HG03342 (cell line): ENCODE measurements at regions not wholly inside any gene's neighbourhood (a gene's known extent, or its start where the extent isn't known, plus 50 kb on each side); places are given as distances from the start of the nearest gene placed in this dataset.
"Not testable (repeated sequence)": the region's sequence is repeated elsewhere in the genome, so short reads cannot be mapped to it uniquely, and the experiment has no call there.

Experiments
- ATAC-seq: cut with Tn5 transposase; IDR thresholded peaks from one replicate; pipeline ENCODE4 v1.9.1; 2021; ENCODE audit warnings: mild to moderate bottlenecking, moderate library complexity; ENCODE audit not compliant: unreplicated experiment

DNA sequence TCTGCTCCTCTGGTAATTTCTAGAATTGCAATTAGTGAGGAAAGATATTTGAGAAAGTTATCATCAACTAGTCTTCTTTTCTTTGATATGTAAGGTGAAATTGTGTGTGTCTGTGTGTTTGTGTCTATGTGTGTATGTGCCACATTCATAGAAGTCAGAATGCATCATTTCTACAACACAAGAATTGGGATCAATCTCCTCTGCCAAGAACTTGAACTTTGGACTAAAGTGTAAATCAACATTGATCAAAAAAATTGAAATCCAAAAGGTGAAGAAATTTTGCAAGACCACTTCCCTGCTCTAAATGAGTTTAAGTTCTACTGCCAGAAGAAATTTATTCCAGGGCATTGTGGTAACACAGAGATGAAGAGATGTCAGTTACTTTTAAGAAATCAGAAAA, 1072.8 kb downstream of the GRM8 start:
- ATAC-seq: no peak

DNA sequence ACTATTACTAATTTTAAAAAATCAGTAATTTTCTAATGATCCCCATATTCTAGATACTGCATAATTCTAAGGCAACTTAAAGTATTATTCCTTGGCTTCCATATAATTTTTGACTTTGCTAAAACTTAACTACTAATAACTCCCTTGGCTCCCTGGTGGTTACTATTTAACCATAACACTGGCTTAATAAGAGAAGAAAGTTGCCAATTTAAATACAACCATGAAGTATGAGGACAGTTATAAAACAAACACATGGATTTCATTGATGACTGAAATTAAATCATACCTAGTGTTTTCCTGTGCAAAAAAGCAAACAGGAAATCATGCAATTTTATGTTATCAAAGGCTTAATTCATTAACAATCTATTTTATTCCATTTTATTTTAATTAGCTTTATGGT, 1073.9 kb downstream of the GRM8 start:
- no peak for ATAC-seq

DNA sequence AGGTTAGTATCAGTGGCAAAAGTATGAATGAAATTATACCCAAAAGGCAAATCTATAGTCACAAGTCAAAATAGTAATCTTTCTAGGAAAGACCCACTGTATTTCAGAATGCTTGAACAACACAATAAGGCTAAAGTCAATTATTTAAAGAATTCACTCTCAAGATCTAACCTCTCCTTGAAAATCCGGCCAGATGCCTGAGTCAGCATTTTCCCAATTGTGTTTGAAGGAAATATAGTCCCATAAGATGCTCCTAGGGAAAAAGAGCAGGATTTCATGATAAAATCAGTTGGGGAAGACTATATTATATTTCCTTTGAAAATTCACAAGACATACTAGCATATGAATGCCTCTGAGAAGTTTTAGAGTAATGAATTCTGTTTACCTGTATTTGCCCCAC, 1075.0 kb downstream of the GRM8 start:
- ATAC-seq: no peak

DNA sequence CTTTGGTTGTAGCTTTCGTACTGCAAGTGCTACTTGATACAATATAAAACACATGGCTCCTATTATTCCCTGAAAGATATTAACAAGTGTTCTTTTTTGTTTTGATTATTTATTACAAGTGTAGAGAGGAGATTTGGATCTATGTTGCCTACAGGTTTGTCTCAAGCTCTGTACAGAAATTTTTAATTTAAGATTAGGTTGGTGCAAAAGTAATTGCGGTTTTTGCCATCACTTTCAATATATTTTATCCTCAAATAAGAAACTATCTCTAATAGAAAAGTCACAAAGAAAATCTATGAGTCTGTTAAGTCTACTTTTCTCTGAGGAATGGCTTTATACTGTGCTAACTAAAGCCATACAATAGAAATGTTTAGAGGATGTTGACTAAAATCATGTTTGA, 1086.1 kb downstream of the GRM8 start:
- no peak for ATAC-seq

DNA sequence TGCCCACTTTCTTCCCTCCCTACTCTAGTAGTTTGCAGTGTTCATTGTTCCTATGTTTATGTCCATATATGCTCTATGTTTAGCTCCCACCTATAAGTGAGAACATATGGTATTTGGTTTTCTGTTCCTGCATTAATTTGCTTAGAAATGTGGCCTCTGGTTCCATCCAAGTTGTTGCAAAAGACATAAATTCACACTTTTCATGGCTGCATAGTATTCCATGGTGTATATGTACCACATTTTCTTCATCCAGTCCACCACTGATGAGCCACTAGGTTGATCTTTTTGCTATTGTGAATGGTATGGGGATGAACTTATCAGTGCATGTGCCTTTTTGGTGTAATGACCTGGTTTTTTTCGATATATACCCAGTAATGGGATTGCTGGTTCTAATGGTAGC, 1089.1 kb downstream of the GRM8 start:
- no peak for ATAC-seq

DNA sequence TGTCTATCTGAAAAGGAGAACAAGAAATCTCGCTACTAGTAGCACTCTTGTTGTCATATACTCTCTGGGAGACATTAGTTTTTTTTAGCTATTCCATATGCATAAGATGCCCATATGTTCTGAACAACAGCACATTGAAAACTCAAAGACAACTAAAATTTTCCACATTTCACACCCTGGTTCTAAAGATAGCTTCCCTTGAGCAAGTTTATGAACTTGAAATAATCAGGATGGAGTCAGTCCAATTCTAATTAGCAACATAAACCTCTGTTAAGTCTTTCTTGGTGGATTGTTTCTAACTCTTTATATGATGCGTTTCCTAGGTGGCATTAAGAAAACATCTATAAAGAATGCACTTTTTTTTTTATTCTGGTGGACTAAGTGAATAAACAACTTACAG, 1095.3 kb downstream of the GRM8 start:
- no peak for ATAC-seq

DNA sequence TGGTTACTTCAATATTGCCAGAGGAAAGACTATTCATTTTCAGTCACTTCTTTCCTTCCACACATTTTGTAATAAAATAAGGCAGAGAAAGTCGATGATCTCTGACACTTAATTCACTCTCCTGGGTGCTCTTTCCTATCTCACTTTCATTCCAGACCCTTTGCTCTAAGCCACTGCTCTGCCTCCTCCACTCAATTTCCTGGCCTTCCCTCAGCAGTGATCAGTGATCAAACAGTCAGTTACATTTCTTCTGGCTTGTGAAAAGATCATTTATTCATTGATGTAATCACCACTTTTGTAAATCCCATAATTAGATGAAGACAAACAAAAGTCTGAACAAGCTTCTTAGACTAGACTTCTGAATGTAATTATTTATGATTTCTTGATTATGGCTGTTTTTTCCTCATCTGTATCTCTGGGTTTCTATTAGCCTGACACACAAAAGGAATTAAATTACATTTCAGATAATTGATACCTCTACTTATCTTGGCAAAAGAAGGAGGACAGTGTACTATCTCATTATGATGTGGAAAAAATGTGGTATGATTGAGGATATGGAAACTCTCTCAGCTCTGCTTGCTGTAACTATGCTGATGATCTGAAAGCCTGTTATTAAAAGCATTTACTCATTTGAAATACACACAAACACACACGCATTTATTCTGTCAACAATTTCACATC, 1102.3 kb downstream of the GRM8 start:
- no peak for ATAC-seq

DNA sequence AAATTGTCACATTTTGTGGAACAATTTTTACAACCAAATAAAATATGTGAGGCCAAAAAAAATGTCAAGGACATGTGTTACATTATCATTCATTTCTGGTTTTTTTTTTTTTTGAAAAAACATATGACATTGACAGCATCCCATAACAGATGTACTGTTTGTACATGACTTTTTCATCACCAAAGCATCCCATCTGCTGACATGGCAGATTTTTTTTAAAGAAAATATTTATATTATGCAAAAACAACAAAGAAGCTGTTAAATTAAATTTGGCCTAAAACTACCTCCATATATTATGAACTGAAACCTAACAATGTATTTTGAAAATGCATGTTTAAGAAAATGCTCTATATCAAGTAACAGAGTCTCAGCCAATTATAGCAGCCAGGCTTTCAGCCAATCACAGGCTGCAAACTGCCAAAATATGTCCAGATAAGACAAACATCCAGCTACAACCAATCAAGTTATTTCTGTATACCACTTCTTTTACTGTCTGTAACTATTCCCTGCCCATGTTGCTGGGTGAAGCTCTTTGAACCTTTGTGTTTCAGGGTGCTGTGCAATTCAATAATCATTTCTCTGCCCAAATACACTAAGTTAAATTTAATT, 1111.8 kb downstream of the GRM8 start:
- ATAC-seq: no peak

DNA sequence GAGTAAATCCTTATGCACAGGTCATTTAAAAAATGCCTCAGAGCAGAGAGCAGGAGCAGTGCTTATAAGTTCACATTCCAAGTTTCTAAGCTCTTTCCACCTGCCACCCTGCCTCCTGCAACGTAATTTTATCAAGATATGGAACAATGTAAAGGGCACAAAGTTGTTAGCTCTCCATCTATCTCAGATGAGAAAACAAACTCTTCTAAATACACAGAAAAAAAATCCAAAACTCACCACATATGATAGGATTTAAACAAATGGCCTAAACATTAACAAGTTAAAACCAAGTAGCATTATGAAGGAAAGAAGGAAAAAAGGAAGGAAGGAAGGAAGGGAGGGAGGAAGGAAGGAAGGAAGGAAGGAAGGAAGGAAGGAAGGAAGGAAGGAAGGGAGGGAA, 1132.8 kb downstream of the GRM8 start:
- no peak for ATAC-seq

DNA sequence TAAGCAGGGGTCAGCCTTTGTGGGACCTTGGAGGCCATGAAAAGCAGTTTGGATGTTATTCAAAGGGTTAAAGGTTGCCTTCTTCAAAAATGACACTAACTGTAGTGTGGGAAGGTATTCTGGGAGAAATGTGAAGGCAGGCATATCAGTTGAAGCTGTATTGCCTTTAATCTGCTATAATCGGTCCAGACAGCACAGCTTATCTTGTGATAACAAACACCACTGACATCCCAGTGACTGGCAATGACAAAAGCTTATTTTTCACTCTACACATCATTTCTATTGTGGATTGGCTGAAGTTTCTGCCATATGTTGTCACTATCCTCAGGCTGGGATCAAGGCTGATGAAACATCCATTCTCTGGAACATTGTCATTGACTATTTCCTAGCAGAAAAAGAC, 1149.2 kb downstream of the GRM8 start:
- no peak for ATAC-seq

DNA sequence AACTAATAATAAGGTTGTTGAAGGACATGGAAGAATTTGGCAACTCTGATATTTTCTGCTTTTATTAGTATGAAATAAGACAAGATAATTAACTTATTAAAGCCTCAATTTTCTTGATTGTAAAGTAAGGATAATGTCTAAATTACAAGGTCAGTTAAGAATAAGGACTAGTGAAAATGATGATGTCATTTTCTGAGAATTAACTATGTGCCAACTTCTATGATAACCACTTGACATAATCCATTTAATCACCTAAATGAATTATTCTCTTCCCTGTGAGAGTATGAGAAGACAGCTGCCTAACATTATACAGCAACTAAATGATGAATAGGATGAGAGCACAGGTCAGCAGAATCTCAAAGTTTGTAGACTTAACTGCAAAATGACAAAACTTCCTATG, 1153.4 kb upstream of the POT1 start:
- no peak for ATAC-seq

DNA sequence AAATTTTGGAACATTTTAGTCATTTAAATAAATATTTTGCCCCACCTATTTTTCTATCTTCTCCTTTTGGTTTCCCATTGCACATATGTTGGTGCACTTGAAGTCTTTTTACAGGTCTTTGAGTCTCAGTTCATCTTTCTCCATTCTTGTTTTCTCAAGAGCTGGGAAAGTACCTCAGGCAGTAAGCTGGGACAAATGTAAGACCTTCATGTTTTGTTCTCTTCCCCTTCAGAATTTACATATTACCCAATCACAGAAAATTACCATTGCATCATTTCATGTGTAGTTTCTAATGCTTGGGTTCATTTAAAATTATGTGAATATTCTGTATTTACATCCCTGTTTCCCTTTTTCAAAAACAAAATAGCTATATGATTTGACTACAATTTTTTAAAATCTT, 1150.0 kb upstream of the POT1 start:
- ATAC-seq: no peak

DNA sequence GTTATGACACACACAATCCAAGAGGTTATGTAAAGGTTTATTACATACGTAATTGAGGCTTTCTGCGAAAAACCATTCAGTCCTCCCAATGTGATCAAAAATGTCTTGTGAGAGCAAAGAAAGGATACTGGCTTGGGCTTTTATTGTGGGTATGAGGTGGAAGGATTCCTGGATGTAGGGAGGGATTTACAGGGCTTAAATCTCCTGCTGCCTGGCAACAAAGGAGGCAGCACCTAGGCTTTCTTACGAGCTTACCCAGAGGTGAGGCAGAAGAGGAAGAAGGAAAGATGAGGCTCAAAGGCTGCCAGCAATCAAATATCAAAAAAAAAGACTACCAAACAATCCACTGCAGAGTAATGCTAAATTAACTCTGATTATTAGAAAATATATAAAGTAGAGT, 1149.5 kb upstream of the POT1 start:
- ATAC-seq: no peak

DNA sequence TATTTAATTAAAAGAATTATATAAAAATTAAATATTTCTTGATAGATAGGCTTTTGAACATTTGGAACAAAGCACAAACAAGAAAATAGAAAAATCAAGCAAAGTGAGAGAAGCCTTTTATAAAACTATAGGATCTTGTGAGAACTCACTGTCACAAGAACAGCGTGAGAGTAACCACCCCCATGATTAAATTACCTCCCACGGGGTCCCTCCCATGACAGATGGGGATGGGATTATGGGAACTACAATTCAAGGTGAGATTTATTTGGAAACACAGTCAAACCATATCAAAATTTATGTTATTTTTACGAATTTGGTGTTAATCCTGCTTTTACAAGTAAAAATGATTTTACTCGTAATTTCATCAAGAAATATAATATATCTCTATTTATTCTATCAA, 1136.1 kb upstream of the POT1 start:
- ATAC-seq: no peak

DNA sequence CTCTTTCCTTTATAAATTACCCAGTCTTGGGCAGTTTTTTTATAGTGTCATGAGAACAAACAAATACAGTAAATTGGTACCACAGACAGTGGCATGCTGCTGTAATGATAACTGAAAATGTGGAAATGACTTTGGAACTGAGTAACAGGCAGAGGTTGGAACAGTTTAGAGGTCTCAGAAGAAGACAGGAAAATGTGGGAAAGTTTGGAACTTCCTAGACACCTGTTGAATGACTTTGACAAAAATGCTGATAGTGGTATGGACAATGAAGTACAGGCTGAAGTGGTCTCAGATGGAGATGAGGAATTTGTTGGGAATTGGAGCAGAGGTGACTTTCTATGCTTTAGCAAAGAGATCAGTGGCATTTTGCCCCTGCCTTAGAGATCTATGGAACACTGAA, 1128.4 kb upstream of the POT1 start:
- ATAC-seq: no peak

DNA sequence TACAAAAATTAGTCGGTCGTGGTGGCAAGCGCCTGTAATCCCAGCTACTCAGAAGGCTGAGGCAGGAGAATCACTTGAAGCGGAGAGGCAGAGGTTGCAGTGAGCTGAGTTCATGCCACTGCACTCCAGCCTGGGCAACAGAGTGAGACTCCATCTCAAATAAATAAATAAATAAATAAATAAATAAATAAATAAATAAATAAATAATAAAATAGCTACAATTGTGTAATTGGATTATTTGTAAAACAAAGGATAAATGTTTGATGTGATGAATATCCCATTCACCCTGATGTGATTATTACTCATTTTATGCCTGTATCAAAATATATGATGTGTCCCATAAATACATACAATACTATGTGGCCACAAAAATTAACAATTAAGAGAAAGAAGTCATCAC, 1127.0 kb upstream of the POT1 start:
- not testable (repeated sequence) for ATAC-seq

DNA sequence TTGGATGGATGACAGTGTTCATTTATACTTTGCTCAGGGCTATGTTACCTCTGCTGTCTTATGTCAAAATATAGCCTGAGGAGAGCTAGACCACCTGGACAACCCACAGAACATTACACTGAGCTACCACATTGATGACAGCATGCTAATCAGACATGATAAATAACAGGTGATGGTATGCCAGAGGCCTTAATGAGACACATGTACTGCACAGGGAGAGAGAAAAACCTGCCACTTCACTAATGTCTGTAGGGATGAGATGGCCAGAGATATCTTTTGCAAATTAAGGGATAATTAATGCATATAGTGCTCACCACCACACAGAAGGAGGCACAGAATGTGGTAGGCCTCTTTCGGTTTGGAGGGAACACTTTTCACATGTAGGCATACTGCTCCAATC, 1122.6 kb upstream of the POT1 start:
- ATAC-seq: no peak

DNA sequence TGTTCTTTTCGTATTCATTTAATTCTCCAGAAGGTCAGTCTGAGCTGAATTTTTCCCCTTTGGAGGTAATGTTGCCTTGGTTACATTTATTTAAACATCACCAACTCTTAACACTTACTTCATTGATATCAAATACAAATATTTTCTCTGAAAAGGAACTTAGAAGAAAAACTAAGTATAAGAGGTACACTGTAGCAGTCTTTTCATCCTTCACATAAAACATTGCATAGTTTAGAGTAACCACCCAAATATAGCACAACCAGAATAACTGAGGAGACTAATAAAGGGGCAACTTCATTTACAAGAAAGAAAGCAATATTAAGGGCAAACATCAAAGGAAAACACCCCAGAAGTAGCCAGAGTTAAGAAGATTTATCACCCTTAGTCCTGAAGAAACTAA, 1115.0 kb upstream of the POT1 start:
- ATAC-seq: no peak

DNA sequence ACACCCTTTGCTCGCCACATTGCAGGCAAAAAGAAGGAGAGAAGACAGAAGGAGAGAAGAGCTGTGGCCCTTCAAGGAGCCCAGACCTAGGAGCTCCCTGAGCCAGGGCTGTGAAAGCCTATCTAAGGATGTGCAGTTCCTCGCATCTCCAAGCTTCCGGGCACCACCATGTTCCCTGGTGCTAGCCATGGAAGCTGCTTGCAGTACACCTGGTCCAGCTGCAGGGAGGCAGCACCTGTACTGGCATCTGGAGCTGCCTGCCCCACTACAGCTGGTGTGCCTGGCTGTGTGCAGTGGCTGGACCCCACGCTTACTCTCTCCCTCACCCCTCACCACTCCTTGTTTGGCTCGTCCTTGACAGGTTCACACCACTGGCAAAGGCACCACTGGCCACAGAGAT, 1111.8 kb upstream of the POT1 start:
- no peak for ATAC-seq

DNA sequence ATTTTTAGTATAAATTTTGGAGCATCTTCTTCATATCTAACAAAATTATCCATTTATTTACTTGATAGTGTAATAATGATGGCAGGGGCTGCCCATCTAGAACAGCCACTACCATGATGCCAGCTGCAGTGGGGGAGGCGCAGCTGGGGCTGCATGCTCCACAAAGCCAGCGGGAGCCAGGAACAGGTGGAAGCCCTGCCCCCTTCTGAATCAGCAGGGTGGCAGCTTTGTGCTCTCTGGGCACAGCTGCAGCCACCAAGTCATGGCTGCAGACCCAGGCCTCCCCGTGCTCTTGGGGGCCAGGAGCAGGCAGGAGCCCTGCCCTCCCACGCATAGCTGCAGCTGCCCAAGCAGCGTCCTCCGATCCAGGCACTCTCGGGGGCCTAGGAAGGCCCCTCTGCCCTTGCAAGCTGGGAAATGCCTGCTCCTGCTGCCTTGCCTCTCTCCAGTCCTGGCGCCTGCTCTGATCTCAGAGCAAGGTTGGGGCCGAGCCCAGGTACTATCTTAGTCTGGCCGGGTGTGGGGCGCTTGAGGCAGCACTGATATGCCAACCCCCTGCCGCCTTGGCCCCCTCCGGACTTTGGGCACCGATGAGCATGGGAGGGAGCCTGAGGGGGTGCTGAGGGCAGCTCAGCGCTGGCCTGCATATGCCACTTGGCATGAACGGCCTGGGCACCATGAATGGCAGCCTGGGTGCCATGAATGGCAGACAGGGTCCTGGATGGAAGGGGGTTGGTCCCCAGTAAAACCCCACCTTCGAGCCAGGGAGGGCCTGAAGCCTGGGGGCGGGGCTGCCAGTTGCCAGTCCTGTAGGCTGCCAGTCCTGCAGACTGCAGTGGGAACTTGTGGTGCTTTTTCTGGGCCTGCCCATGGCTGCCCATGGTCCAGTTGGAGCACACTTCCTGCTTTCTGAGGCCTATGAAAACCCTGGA, 1110.8 kb upstream of the POT1 start:
- ATAC-seq: no peak

DNA sequence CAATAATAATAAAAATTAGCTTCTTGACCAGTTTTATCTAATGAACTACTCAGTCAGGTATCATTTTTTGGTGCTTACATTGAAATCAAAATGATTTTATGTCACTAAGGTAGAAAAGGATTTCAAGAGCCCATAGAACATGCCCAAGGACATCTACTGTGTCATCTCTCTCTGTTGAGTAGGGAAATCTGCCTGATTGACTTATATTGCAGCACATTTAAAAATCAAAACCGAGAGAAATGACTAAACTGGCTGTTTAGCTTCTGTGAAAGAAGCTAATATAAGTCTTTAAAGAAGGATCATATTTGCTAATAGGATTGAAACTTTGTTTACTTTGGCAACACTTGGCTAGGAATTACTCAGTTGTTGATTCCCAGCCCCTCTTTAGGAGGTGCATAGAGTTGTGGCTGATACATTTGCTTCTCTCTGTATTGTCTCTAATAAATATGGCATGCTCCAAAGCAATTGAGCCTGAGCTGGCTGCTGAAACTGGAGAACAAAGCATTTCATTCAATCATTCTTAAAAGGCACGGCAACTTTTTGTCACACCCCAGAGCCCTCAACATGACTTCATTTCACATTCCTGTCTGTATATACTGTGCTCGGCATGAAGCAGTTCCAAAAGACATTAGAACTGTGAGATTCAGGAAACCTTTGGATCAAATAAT, 1096.9 kb upstream of the POT1 start:
- ATAC-seq: no peak

DNA sequence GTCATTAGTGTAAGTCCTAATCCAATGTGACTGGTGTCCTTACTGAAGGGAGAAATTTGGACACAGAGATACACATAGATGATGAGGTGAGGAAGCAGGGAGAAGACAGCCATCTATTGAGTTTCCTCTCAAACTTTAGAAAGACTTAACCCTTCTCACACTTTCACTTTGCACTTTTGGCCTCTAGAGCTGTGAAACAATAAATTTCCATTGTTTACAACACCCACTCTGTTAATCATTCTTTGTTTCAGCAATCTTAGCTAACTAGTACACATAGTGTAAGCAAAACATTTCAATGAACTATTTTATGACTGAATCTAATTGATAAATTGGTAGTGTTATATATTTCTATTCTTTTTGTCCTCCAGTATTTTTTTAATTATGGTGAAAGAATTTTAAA, 1092.8 kb upstream of the POT1 start:
- peak; percentile 57 for ATAC-seq
